GM18505 (cell line): ENCODE measurements at regions not wholly inside any gene's neighbourhood (a gene's known extent, or its start where the extent isn't known, plus 50 kb on each side); places are given as distances from the start of the nearest gene placed in this dataset.

Experiments used
- ATAC-seq: cut with Tn5 transposase; IDR thresholded peaks from one replicate; pipeline ENCODE4 v1.9.1; 2021; ENCODE audit not compliant: unreplicated experiment
- POLR2A ChIP-seq: IDR thresholded peaks from 4 replicates; pipeline ENCODE4 v1.6.1; 2011; ENCODE audit warnings: borderline replicate concordance; ENCODE audit not compliant: insufficient read depth, insufficient read length; ENCODE audit errors: extremely low read depth

DNA sequence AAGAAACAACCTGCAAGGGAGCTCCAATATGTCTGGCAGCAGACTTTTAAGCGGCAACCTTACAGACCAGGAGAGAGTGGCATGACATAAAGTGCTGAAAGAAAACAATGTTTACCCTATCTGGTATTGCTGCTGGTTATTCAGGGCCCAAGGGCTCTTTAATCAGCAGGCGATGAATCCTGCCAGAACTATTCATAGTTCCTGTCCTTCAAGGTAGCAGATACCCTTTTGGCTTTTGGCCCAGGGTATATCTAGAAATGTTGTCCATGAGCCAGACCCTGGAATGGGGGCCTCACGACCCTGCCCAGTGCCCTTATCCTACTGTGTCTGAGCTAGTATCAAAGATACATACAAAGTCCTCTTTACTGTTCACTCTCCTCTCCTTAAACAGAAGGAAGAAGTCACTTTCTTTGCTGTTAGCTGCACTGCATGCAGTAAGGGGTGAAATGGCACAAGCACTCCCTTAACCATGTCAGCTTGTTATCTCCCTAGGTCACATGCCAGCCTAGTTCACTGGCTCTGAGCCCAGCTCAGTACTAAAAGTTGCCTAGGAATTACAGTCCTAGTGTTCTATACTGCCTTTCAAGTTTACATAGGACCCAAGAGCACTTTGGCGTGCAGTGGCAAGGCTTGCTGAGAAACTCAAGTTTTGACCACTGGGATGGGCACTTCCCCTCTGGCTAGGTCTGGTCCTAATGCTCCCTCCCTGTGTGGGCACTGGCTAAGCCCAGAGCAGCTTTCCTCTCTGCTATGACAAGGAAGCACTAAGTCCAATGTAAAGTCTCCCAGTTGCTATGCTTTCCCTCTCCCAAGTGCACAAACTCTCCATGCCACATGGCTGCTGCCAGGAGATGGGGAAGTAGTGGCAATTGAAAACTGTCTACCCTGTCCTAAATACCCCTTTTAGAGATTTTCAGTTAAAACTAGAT, 122.0 kb downstream of the HTR1B start:
- no peak for TF ChIP-seq POLR2A
- ATAC-seq: no peak

DNA sequence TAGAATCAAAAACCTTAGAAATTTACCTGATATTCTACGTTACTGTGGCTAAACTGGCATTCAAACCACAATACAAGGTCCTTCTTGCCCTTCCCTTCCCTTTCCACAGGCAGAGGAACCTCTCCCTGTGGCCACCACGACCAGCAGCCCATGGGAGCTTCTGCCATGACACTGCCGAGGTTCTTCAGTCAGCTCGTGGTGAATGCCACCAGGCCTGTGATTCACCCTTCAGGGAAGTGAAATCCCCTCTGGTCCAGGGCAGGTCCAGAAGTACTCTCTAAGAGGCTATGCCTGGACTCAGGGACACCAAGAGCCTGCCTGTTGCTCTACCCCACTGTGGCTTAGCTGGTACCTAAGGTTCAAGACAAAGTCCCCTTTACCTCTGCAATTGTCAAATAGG, 123.0 kb downstream of the HTR1B start:
- TF ChIP-seq POLR2A: no peak
- ATAC-seq: no peak

DNA sequence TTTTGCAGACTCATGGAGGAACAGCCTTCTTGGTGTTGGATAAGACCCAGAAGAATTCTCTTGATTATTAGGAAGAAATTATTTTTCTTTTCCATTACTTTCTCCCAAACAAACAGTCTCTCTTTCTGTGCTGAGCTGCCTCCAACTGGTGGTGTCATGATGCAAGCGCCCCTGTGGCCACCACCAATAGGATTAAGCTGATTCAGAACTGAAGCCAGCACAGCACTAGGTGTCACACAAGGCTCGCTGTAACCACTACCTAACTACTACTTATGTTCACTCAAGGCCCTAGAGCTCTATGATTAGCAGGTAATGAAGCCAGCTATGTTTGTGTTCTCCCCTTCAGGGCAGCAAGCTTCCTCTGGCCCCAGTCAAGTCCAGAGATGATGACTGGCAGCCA, 123.4 kb downstream of the HTR1B start:
- TF ChIP-seq POLR2A: no peak
- no peak for ATAC-seq

DNA sequence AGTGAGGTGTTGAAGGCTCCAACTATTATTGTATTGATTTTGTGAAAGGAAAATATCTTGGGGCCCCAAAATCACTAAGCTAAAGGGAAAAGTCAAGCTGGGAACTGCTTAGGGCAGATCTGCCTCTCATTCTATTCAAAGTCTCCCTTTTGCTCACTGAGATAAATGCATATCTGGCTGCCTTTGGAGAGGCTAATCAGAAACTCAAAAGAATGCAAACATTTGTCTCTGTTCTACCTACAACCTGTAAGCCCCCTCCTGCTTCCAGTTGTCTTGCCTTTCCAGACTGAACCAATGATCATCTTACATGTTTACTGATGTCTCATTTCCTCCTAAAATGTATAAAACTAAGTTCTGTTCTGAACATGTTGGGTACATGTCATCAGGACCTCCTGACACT, 125.9 kb downstream of the HTR1B start:
- no peak for TF ChIP-seq POLR2A
- ATAC-seq: no peak

DNA sequence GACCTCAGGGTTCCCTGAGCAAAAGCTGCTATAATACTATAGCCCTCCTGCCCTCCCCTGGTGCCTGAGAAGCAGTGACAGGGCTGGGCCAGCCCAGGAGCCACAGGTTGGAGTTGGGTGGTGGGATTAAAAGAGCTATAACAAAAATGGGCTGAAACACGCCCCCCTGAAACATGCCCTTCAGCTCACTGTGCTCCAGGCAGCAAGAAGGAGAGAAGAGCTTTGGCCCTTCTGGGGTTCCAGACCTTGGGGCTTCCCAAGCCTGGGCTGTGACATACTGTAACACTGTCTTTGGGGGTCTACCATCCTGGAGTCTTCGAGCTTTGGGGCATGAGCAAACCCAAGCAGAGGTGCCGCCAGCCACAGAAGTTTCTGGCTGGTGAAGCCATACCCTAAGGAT, 129.2 kb downstream of the HTR1B start:
- no peak for ATAC-seq
- TF ChIP-seq POLR2A: no peak

DNA sequence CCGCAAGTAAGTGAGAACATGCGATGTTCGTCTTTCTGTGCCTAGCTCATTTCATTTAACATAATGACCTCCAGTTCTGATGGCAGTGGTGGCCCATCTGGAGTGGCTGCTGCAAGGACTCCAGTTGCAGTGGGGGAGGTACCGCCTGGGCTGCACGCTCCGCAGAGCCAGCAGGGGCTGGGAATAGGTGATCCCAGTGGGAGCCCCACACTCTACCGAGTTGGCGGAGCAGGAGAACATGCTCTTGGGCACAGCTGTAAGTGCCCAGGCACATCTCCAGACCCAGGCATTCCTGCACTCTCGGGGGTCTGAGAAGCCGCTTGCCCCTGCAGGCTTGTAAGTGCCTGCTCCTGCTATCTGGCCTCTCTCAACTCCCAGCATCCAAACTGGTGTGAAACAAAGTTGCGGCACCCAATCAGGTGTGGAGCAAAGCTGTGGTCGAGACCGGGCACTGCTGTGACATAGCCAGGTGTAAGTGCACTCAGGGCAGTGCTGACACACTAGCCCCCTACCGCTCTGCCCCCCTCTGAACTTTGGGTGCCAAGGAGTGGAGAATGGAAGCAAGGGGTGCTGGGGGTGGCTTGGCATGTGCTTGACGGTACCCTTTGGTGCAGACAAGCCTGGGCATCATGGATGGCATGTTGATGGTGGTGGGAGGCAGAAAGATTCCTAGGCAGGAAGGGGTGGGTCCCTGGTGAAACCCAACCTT, 130.2 kb downstream of the HTR1B start:
- ATAC-seq: no peak
- no peak for TF ChIP-seq POLR2A

DNA sequence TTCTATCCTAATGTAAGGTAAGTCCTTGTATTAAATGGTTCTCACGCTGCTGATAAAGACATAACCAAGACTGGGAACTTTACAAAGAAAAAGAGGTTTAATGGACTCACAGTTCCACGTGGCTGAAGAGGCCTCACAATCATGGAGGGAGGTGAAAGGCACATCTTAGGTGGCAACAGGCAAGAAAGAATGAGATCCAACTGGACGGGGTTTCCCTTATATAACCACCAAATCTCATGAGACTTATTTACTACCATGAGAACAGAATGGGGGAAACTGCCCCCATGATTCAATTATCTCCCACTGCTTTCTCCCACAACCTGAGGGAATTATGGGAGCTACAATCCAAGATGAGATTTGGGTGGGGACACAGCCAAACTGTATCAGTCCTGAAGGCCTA, 136.6 kb downstream of the HTR1B start:
- ATAC-seq: no peak
- TF ChIP-seq POLR2A: no peak

DNA sequence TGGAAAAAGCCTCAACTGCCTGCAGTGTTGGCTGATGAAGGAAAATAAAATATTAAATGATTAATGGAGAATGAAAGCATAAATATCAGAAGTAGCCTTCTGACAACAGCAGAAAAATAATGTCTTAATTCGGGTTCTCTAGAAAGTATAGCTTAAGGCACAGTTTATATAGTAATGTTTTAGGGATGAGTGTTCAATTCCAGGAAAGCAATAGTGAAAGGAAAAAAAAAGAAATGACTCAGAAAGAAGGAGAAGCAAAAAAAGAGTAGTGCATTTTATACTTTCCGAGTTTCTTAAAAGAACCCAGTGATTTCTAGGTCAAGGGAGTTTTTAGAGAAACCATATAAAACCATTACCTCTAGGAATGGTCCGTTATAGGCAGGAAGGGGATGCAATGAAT, 137.3 kb downstream of the HTR1B start:
- ATAC-seq: no peak
- TF ChIP-seq POLR2A: no peak

DNA sequence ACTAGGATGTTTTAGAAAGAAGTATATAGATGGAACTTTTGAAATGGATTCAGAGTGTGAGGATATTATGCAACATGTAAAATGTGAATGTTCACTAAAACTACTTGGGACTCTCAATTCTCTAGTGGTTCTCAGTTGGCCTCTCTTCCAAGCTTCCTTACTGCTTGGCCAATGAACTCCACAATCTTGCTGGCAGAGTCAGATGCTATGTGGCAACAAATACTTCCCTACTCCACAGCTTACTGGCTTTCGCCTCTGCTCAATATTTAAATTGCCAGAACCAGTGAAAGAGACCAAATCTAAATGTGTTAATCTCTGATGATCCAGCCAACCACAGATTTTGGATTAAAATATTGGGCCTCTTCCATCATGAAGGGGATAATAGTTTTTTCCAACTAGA, 138.4 kb downstream of the HTR1B start:
- TF ChIP-seq POLR2A: no peak
- no peak for ATAC-seq

DNA sequence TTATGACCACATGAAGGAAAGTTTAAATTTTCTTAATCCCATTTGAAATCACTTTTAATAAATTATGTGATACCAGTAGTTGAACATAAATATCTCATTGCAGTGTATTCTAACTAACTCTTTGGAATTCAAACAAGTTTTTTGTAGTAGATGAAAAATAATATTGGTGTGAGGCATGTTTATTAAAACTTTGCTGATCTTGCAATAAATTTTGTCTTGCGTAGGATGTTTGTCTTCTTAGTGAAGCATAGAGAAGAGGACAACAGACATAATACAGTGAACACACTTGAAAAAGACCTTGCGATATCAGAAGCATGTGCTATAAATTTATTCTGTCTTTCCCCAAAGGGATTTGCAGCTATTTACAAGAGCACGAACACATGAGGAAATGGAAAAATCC, 140.7 kb downstream of the HTR1B start:
- TF ChIP-seq POLR2A: no peak
- ATAC-seq: no peak

DNA sequence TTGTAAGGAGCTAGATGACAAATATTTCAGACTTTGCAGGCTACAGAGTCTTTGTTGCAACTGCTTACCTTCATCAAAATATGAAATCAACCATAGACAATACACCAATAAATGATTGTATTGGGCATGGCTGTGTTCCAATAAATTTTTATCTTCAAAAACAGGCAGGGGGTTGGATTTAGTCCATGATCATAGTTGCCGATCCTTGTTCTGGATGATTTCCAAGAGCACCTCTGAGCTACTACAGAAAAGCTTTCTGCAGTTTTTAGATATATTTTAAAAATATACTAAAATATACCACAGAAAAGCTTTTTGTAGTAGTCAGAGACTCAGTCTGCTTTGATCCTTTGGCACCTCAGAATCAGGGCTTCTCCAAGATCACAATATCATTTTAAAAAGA, 145.0 kb downstream of the HTR1B start:
- no peak for ATAC-seq
- no peak for TF ChIP-seq POLR2A

DNA sequence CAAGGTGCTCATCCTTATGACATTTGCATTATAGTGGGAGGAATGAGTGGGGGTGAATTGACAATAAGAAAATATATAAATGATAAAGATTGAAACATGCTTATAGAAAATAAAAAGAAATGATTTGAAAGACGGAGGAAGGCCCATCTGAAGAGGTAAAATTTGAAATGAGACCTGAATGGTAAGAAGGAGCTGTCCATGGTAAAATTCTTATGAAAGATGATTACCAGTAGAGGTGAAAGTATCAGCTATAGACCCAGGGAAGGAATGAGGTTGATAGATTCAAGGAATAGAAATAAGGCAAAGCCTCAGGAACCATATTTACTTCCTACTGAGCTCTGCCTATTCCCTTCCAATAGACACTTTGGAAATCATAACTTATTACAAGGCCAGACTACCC, 149.7 kb downstream of the HTR1B start:
- no peak for TF ChIP-seq POLR2A
- ATAC-seq: no peak

DNA sequence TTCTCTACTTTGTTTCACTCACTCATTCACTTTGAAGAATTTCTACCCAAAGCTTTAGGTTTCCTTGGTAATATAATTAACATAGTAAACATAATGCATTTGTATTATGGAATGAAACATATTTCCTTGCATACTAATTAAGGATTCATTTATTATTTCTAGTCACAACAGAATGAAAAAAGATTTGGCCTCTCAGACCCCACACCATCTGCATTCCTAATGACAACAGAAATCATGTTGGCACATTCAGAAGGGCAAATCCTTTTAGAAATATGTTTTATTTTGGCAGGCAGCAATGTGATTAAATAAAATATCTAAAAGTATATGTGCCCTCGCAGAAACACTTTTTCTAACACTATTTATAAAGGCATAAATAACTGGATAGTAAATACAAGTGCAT, 163.4 kb downstream of the HTR1B start:
- ATAC-seq: no peak
- TF ChIP-seq POLR2A: no peak

DNA sequence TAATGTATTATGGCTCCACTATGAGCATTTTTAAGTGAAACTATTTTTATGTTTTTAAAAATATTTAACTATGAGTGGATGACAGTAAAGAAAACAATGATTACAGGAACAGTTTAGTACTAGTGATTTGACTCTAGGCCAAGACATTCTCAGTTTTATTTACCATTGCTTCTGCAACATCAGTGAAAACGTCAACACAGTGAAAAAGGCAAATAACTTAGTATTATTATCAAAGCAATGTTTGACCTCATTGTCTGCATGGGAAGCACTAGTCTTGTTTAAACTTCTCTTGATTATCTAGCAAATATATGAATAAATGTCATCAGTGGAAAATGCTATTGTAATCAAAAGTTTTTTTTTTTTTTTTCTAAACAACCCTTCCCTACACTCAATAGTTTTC, 165.0 kb downstream of the HTR1B start:
- TF ChIP-seq POLR2A: no peak
- no peak for ATAC-seq
